HG02852 (cell line): ENCODE measurements at regions not wholly inside any gene's neighbourhood (a gene's known extent, or its start where the extent isn't known, plus 50 kb on each side); places are given as distances from the start of the nearest gene placed in this dataset.
"Not testable (repeated sequence)": the region's sequence is repeated elsewhere in the genome, so short reads cannot be mapped to it uniquely, and the experiment has no call there.

Experiments
- ATAC-seq: cut with Tn5 transposase; IDR thresholded peaks from one replicate; pipeline ENCODE4 v1.9.1; 2021; ENCODE audit warnings: mild to moderate bottlenecking, moderate library complexity; ENCODE audit not compliant: unreplicated experiment

DNA sequence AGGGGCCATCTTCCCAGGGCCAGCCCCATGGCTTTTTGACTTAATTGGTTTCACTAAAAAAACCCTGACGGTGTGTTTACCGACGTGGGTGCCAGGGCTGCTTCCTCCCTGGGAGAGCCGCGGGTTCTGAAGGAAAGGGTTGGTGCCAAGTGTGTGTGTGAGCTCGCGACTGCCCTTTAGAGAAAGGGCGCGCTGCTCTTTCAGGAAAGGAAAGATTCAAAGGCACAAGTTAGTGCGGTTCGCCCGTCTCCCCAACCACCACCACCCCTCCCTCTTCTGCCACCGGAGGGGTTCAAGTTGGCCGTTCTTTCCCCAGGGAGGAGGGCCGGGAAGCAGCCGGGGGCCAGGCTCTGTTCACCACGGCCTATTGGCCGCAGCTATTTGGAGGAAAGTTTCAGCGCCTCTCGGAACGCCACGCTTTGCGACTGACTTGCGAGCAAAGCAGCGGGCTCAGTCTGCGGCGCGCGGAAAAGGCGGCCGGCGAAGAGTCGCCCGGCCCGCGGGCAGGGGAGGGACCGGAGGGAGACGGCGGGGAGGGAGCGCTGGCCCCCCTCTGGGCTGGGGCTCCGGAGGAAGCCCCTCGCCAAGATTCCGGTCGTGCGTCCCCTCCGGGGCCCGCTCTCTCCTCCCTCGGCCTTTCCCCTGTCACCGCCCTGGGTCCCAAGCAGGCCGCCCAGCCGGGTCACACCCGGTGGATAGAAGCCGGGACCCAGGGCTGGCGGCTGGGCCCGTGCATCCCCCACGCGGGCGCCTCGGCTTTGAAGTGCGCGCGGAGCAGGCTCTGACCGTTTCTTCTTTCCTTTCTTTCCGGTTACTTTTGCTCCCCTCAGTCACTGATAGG, 165.9 kb upstream of the PPP1R3A start:
- peak; percentile 10 for ATAC-seq

DNA sequence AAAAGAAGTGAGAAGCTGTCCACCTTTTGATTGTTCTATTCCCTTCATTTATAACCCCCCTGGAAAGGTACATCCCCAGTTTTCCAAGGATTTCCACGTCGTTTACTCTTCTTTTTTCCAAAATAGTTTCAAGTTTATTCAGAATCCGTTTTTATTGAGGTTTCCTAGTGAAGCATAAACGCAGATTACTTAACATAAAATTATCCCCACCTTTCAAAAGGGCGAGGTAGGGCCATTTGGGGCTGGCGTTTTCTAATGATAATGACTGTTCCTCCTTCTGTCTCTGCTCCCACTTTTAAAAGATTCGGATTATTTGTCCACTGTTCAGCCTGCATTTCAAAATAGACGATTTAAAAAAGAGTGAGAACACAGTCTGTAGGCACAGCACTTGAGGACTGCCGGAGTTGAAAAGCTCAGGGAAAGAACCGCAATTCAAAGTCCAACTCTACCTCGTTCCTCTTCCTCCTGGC, 165.2 kb upstream of the PPP1R3A start:
- no peak for ATAC-seq

DNA sequence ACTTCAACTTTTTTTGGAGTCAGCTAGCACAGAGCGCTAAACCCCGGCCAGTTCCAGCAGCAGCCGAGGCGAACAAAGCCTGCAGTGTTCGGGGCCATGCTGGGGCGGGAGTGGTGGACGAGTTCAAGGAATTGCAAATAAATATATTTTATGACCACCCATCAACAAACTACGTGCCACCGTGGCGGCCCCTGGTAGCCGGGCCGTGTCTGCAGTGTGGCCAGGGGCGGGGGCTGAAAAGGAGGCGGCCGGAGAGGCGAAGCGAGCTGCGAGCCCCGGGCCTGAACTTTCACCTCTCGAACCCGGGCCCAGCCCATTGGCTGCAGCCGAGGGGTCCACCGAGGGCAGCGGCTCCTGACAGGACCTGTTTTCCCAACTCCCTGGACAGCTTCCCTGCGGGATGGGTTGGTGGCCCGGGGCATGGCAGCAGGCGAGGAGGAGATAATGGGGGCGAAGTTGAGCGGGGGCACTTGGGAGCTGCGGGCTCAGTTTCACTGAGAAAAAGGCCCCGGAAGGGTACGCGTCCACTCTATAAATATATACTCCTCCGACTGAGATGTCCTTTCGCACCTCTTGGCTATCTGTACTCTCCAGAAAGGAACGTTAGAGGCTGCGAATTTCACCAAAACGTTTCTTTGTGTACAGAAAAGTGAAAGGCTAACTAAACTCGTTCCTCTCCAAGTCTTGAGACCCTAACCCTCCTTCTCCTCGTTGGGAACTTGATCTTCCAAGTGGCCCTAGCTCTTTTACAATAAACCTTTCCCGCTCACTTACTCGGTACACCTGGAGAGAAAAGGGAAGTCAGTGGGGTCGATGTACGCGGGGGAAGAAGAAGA, 164.6 kb upstream of the PPP1R3A start:
- no peak for ATAC-seq

DNA sequence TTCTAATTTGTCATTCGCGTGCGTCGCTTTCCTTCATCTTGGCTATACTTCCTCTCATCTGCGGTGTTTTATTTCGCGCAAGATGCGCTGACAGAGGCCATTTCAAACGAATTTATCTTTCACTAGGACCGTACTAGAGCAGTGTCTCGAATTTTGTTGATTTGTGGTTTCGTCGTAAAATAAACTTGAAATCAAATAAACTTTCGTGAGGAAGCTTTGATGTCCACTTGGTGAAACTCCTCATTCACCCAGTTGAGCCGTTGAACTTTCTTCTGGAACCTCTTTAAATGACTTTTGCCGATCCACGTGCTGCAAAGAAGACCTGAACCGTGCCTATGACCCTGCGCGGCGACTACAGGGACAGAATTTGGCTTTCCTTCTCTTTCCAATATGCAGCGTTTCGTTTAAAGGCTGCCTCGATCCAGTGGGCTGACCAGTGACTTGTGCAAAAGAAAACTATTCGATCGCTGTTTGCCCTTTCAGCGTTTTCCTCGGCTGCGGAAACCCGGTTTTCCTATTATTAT, 163.9 kb upstream of the PPP1R3A start:
- no peak for ATAC-seq

DNA sequence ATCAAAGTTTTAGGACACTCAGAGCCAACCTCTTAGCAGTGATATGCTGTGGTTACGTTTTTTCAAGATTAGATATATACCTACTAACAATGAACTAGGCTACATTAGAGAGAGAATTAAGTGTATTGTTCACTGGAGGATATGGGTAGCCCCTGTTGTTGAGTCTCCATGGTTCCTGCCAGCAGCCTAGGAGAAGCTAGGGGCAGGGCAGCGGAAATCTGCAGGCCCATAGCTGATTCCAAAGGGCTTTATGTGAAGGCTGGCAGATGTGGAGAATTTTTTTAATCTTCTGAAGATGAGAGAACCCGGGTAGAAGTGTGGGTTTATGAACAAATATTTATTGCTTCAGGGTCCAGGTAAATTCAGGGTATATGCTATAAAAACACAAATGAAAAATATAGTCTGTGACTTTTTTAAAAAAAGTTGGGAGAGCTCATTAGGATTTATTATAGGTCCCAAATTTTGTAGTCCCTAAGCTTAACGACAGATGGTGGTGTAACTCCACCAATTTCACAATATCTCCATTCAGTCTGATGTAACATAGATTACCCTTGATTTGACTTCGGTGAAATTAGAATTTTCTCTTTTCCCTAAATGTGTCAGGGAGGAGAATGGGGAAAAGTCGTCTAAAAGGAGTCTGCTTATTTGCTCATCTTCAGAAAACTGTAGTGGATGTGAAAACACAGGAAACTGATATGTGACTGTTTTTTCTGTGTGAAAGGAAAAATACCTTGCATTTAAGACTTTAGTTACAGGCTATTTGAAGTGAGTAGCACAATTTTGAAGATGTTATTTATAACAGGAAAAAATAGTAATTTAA, 163.0 kb upstream of the PPP1R3A start:
- no peak for ATAC-seq

DNA sequence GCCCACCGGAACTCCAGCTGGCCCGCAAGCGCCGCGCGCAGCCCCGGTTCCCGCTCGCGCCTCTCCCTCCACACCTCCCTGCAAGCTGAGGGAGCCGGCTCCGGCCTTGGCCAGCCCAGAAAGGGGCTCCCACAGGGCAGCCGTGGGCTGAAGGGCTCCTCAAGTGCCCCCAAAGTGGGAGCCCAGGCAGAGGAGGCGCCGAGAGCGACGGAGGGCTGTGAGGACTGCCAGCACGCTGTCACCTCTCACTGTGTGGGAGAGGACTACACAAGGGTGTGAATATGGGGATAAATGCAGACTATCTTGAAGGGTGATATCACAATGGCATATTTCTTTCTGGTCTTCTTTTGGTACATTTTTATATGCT, 158.3 kb upstream of the PPP1R3A start:
- ATAC-seq: not testable (repeated sequence)

DNA sequence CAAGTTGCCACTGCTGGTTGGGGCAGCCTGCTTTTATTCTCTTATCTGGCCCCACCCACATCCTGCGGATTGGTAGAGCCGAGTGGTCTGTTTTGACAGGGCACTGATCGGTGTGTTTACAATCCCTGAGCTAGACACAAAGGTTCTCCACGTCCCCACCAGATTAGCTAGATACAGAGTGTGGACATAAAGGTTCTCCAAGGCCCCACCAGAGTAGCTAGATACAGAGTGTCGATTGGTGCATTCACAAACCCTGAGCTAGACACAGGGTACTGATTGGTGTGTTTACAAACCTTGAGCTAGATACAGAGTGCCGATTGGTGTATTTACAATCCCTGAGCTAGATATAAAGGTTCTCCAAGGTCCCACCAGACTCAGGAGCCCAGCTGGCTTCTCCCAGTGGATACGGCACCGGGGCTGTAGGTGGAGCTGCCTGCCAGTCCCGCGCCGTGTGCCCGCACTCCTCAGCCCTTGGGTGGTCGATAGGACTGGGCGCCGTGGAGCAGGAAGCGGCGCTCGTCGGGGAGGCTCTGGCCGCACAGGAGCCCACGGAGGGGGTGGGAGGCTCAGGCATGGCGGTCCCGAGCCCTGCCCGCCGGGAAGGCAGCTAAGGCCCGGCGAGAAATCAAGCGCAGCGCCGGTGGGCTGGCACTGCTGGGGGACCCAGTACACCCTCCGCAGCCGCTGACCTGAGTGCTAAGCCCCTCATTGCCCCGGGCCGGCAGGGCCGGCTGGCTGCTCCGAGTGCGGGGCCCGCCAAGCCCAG, 157.8 kb upstream of the PPP1R3A start:
- ATAC-seq: not testable (repeated sequence)

DNA sequence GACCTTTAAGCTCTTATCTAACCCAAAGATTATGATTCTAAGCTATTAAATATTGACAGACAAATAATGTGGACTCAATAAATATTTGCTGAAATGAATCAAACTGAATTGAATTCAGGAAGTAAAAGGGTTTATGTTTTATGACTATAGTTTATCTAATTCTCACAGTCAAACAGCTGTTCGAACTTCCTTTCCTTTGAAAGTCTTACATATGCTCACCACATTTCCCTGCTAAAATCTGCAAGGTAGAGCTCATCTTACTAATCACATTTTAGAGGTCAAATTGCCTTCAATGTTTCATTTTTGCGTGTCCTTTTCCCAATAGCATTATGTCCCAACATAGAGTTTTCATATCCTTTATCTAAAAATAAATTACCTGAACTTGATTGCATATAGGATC, 154.9 kb upstream of the PPP1R3A start:
- ATAC-seq: no peak

DNA sequence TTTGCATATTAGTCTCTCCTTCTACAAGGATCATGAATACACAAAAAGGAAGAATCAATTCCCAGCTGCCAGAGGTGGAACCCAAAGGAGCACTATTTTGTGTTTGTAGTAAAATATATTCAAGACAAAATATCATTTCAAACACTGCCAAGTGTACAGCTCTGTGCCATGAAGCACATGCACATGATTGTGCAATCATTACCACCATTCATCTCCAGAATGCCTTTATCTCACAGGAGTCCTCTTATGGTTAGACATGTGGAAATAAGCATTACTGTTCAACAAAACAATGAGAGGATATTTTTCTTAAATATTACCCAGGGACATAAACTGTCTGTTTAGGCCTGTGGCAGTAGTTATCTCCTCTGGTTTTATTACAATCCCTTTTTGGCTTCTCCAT, 151.4 kb upstream of the PPP1R3A start:
- ATAC-seq: no peak

DNA sequence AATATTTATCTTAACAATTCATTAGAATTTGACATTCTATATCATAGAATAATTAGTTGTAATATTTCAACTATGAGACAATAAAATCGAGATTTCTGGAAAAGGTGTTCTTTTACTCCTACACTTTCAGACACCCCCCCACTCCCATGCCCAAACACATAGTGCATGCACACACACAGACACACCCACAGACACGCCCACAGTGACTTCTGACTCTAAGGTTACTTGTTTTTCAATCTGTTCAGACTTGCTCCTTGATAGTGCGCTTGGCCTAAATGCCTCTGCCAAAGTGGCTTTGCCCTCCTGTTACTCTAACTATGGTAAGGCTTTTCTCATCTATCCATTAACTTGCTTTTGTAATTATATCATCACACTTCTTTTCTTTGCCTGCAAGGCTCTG, 144.0 kb upstream of the PPP1R3A start:
- ATAC-seq: no peak

DNA sequence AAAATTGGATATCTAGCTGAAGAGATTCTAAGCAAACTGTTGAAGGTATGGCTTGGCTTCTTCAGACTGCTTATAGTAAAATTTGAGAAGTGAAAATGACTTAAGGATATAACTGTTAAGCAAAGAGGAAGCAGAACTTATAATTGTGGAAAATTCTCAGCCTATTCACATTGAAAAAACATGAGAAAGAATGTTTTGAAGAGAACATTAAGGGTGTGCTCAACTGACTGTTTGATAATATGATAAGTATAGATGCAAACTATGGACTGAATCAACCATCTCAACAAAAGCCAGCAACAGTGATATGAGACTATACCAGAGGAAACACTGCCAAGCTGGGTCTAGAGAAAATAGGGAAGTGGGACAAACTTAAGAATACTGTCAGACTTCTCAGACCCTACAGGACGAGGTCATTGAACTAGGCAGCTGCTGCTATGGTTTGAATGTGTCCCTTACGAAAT, 133.1 kb upstream of the PPP1R3A start:
- ATAC-seq: peak; percentile 91

DNA sequence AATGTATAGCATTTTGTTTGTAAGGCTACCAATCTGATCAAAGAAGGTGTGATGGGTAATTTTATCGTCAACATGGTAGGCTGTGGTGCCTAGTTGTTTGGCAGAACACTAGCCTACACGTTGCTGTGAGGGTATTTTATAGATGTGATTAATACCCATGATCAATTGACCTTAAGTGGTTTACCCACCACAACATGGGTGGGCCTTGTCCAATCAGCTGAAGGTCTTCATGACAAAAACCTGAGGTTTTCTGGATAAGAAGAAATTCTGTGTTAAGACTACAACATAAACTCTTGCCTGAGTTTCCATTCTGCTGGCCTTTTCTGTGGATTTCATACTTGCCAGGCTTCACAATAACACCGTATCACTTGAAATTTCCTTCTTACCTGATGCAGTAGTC, 131.8 kb upstream of the PPP1R3A start:
- no peak for ATAC-seq

DNA sequence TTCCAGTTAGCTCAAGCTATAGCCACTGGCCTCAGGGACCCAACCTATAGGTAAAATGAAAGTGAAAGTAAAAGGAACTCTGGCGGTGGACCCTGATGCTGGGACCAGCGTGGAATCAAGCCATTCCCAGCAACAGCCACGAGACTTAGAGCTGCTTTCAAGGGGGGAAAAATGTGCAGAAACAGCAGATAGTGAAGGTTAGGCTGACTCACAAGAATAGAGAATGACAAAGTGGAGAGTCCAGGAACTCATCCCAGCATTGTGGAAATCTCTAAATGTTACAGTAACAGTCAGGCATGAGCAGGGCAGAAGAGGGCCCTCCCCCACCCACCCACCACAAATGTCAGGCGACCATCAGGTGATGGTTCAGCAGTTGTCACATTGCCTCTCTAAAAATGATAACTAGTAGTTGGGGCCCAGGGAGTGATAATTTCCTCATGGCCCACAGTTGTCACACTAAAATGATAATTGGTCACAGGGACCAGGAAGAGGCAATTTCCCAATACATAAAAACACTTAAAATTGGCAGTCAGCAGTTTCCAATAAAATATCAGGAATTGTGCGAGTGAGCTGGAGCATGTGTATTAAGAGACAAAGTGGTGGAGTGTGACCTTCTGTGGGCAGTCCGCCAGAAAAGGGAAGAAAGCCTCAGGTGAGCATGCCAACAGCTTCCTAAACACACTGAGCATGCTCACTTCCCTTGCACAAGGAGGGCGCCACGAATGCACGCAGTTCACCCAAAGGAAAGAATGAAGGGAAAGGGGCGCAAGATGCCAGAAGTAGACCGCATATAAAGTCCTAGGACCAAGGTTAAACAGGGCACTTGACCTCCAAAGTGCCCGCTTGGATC, 129.8 kb upstream of the PPP1R3A start:
- ATAC-seq: peak; percentile 26

DNA sequence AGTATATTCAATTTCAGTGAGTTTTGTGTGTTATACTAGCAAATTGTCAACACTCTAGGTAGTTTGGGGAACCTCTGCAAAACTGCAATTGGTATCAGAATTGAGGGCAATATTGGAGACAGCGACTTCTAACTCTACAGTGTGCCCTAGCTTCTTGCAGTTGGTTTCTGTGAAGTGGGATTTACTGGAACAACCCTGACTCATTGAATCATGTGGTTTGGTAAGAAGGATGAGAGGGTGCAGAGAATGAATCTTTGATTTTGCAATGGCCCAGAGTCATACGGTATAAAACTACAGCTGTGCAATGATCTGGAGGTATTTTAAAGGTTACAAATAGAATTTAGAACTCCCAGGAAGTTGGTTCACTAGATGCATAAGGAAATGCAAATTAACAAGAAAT, 129.1 kb upstream of the PPP1R3A start:
- no peak for ATAC-seq

DNA sequence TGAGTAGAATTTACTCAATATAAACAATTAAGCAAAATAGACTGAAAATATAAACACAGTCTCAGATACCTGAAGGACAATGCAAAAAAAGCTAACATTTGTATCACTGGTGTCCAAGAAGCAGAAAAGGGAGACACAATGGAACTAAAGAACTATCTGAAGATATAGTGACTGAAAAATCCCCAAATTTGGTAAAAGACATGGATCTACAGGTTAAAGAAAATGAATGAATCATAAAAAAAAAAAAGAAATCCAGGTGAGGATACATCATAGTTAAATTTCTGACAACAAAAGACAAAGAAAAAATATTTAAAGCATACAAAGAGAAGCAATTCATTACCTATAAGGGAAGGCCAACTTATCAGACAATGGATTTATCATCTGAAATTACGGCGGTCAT, 114.7 kb upstream of the PPP1R3A start:
- ATAC-seq: no peak

DNA sequence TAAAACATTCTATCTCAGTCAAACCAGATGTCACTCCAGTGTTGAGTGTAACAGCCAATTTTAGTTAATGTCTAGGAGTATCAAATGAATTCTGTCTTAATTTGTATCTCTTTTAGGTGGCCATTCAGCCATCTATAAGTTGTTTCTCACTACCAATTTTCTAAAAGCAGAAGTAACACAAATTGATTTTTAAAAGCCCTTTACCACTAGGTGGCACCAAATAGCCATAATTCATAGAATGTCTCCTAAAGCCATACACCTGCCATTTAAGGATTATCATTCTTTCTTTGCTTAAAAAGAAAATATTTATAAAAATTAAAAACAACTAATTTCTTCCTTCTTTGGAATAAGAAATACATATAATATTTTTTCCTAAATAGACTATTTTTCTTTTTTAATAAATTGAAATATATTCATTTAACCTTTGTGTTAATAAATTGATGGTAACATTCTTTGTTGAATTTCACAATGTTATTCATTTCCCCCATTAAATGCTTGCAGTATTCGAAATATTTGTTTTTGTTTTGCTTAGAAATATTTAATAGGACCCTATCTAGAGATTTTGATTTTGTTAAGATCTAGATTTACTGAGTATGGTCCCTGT, 107.8 kb upstream of the PPP1R3A start:
- ATAC-seq: peak; percentile 87

DNA sequence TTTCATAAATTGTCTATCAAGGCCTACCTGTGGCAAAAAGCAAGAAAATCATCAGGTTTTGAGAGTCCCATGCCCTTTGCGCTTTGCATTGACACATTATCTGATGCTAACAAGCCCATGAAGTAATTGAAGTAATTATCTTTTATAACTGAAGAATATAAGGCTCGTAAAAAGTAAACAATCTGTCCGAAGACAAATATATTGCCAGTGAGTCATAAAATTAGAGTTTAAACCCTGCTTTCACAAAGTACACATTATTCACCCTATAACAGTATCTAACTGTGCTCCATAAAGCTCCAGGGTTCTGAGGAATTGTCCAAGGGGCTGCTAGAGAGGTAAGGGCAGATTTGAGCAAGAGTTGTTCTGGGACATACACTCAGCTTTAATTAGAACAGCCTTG, 102.3 kb upstream of the PPP1R3A start:
- ATAC-seq: no peak

DNA sequence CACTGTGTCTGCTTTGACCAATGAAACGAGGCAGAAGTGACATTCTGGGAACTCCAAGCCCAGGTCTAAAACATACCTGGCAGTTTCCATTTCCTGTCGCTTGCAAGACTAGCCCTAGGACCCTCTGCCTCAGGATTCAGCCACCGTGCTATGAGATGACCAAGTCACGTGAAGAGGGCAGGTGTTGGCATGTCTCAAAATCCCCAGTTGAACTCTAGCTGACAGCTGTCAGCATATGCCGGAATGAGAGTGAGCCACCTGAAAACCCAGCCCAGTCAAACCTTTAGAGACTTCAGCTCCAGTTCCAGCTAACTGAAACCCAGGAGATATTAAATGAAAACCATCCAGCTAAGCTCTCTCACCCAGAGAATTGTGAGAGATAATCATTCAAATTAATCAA, 89.9 kb upstream of the PPP1R3A start:
- no peak for ATAC-seq

DNA sequence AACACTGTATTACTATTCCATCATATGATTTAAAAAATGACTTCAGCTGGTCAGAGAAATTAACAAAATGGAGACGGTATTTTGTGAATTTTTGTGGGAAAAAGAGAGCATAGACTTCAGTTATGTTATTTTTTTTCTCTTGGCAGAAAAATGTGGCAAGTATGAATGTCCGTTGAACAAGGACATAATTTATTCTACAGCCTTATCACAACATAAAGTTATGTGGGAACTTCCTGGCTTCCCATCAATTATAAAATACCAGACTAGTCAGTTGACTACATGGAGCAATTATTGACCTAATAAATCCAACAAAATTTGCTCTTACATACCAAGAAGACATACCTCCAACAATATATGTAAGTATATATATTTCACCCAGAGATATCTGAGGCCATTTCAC, 88.6 kb upstream of the PPP1R3A start:
- ATAC-seq: no peak
